ENCODE measurements at regions not wholly inside any gene's neighbourhood (a gene's known extent, or its start where the extent isn't known, plus 50 kb on each side); places are given as distances from the start of the nearest gene placed in this dataset.

DNA sequence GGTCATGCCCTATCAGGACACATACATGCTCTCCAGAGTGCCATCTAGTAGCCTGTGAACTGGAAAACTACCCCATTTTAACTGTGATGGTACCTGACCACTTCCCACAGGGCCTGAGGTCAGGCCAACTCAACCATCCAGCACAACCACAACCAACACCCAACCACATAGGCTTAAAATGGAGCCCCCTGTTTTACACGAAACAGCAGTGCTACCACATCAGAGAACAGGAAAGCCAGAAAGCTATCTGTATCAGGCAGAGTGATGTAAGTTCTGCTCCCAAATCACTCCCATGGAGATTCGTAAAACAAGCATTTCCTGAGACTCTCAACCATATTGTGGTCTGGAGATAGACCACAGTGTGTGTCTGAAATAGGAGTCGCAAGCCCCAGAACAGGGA is 1017.3 kb upstream of the EPHA6 start:
- in situ Hi-C loops (cut with MboI), result no loop called here
- no peak for FAIRE-seq
- CTCF ChIA-PET (ENCODE audit: low intra/inter-chr PET ratio), result no interaction called here

More for the DNA sequence above, 1017.3 kb upstream of the EPHA6 start:
- Histone ChIP-seq H3K9me3 (replicated peaks; ENCODE audit: control insufficient read depth, insufficient read depth, low read depth, low read length) (no peaks in the 10 kb centered on the region), H3K4me2 (ENCODE audit: insufficient read depth, low read length) (no peak overlapping the region), H3K27ac (ENCODE audit: extremely low read depth, low read depth, low read length) (no peak overlapping the region), H3K4me1 (replicated peaks in 1 of 2; ENCODE audit: control insufficient read depth in 2 of 2, insufficient read depth in 2 of 2, low read length in 2 of 2) (no peaks in the 10 kb centered on the region), H3K79me2 (ENCODE audit: control insufficient read depth, insufficient read depth, low read length) (no peaks in the 10 kb centered on the region), H3K9me1 (ENCODE audit: control insufficient read depth, insufficient read depth, low read length) (no peaks in the 10 kb centered on the region), H4K20me1 (replicated peaks; ENCODE audit: control insufficient read depth, insufficient read depth, low read length) (no peaks in the 10 kb centered on the region), H2AFZ (ENCODE audit: low read depth, low read length) (no peak overlapping the region), H3K27me3 (ENCODE audit: control insufficient read depth in 2 of 2, insufficient read depth in 2 of 2, low read length in 2 of 2) (no peaks in the 10 kb centered on the region), H3K4me3 (no peak overlapping the region), H3K9ac (ENCODE audit: insufficient read depth in 1 of 2, low read depth in 2 of 2, low read length in 2 of 2) (no peak overlapping the region), H3K36me3 (ENCODE audit: control insufficient read depth, insufficient read depth, low read length) (no peaks in the 10 kb centered on the region)
- intact Hi-C loops (cut with micrococcal nuclease), result no loop called here
- DNase-seq (ENCODE audit: extremely low read depth in 1 of 4, low spot score in 3 of 4) (no peak), ATAC-seq (no peak)
- TF ChIP-seq ETV5 (CRISPR knock-in tag; IDR thresholded peaks at IDR 0.05; ENCODE audit: low read depth) (no peak), ZNF77 (CRISPR knock-in tag; IDR thresholded peaks at IDR 0.05) (no peak), SMARCC2 (IDR thresholded peaks at IDR 0.05; ENCODE audit: low read depth) (no peak), GTF2E2 (tag; IDR thresholded peaks at IDR 0.05) (no peak), CEBPG (CRISPR knock-in tag; IDR thresholded peaks at IDR 0.05) (no peak), CEBPG (tag; conservative IDR thresholded peaks at IDR 0.05 in 1 of 2, IDR thresholded peaks at IDR 0.05 in 1 of 2) (no peak), HLTF (IDR thresholded peaks at IDR 0.05) (no peak), POLR3A (IDR thresholded peaks at IDR 0.05; ENCODE audit: borderline replicate concordance, extremely low read depth, insufficient read depth, insufficient read length) (no peak), SAFB2 (IDR thresholded peaks at IDR 0.05; ENCODE audit: borderline replicate concordance, low read depth, low read length, severe bottlenecking) (no peak), NCOA1 (IDR thresholded peaks at IDR 0.05; ENCODE audit: low read depth) (no peak), NONO (IDR thresholded peaks at IDR 0.05; ENCODE audit: low read depth in 2 of 2, low read length in 1 of 2) (no peak), MBD2 (IDR thresholded peaks at IDR 0.05; ENCODE audit: borderline replicate concordance, low read depth) (no peak), CXXC5 (CRISPR knock-in tag; IDR thresholded peaks at IDR 0.05) (no peak), GTF2A2 (tag; IDR thresholded peaks at IDR 0.05) (no peak), ZBTB34 (CRISPR knock-in tag; IDR thresholded peaks at IDR 0.05) (no peak), SETDB1 (IDR thresholded peaks at IDR 0.05; ENCODE audit: low read length) (no peak), PYGO2 (tag; IDR thresholded peaks at IDR 0.05) (no peak)
- TF ChIP-seq, protein P1, sequence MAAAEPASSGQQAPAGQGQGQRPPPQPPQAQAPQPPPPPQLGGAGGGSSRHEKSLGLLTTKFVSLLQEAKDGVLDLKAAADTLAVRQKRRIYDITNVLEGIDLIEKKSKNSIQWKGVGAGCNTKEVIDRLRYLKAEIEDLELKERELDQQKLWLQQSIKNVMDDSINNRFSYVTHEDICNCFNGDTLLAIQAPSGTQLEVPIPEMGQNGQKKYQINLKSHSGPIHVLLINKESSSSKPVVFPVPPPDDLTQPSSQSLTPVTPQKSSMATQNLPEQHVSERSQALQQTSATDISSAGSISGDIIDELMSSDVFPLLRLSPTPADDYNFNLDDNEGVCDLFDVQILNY (CRISPR knock-in tag; IDR thresholded peaks at IDR 0.05), result no peak
- WGBS (ENCODE audit: insufficient coverage, low coverage, missing lambda C conversion rate), result 0% methylated on average over 3 of the region's 3 CpGs
- BruUV-seq (replicated peaks), result no TSS peak
- POLR2A ChIA-PET, result no interaction called here

Data from K562 (cell line).